MCF 10A (cell line): ENCODE measurements at regions not wholly inside any gene's neighbourhood (a gene's known extent, or its start where the extent isn't known, plus 50 kb on each side); places are given as distances from the start of the nearest gene placed in this dataset.

Source experiments
- BruUV-seq: library from RNA; stranded (reverse); fragments of 400-500 nt; replicated peaks from 2 replicates; lab custom pipeline; 2021; lab: Mats Ljungman, UMichigan
- CTCF ChIA-PET: fragments of 300-600 bp; sonication (Branson Sonifier 250); formaldehyde crosslinking; extraction: SDS; loops from one replicate; lab custom pipeline; 2021; ENCODE audit warnings: antibody characterized with exemption, inconsistent platforms; lab: Yijun Ruan, JAX
- POLR2A ChIA-PET: fragments of 300-600, 350-650 bp; sonication (Branson Sonifier 250); formaldehyde crosslinking; extraction: SDS; loops from one replicate; lab custom pipeline; 2020; ENCODE audit warnings: antibody characterized with exemption, inconsistent platforms; lab: Yijun Ruan, JAX
- DNase-seq: peaks from one replicate; pipeline ENCODE4 v3.0.0-alpha.2; 2018; ENCODE audit not compliant: unreplicated experiment
- H3K27ac Mint-ChIP-seq: one replicate; pipeline ENCODE4 v1.8.0; 2022; ENCODE audit warnings: mild to moderate bottlenecking, low read depth, mixed read lengths; ENCODE audit not compliant: unreplicated experiment
- H3K27me3 Mint-ChIP-seq: one replicate; pipeline ENCODE4 v1.8.0; 2022; ENCODE audit warnings: mixed read lengths; ENCODE audit not compliant: insufficient read depth, unreplicated experiment
- H3K36me3 Mint-ChIP-seq: one replicate; pipeline ENCODE4 v1.8.0; 2022; ENCODE audit warnings: mild to moderate bottlenecking, moderate library complexity, mixed read lengths; ENCODE audit not compliant: insufficient read depth, unreplicated experiment
- H3K4me1 Mint-ChIP-seq: one replicate; pipeline ENCODE4 v1.8.0; 2022; ENCODE audit warnings: mixed read lengths; ENCODE audit not compliant: insufficient read depth, unreplicated experiment
- H3K4me3 Mint-ChIP-seq: one replicate; pipeline ENCODE4 v1.8.0; 2022; ENCODE audit warnings: mild to moderate bottlenecking, moderate library complexity, mixed read lengths; ENCODE audit not compliant: unreplicated experiment
- H3K9me3 Mint-ChIP-seq: one replicate; pipeline ENCODE4 v1.8.0; 2022; ENCODE audit warnings: mixed read lengths; ENCODE audit not compliant: unreplicated experiment
- intact Hi-C: fragments of 100-400 bp; cut with micrococcal nuclease; formaldehyde crosslinking; loops from 2 replicates; pipeline ENCODE4 v1.14.1; 2022
- TF ChIP-seq, protein P1 (sequence below): fragments of 200-600 bp; IDR thresholded peaks from one replicate; pipeline ENCODE4 v1.8.0; 2022; ENCODE audit warnings: antibody characterized with exemption, mild to moderate bottlenecking; ENCODE audit not compliant: unreplicated experiment

DNA sequence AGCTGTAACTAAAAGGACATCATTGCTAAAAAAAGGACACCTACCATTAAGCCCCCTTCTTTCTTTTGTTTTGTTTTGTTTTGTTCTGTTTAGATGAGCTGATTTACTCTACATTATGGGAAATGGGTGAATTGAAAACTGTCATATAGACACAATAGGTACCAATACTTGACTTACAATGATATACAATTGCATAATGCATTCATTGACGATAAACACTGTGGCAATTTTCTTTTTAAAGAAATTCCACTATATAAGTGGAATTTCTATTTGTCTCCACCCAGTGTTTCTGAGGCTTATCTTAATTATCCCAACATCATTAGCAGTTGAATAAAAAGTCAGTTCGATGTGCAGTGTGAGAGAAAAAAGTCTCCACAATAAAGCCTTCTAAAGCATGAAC lies 282.1 kb downstream of the BCL2 start:
- Mint-ChIP-seq H3K27me3 (no peaks in the 10 kb centered on the region), H3K4me1 (peaks cover under 1% of the 10 kb centered on the region), H3K36me3 (no peaks in the 10 kb centered on the region), H3K4me3 (no peak overlapping the region), H3K27ac (no peak overlapping the region), H3K9me3 (peaks cover 6% of the 10 kb centered on the region)
- intact Hi-C loops, result no loop called here
- BruUV-seq, result no TSS peak
- TF ChIP-seq, protein P1, sequence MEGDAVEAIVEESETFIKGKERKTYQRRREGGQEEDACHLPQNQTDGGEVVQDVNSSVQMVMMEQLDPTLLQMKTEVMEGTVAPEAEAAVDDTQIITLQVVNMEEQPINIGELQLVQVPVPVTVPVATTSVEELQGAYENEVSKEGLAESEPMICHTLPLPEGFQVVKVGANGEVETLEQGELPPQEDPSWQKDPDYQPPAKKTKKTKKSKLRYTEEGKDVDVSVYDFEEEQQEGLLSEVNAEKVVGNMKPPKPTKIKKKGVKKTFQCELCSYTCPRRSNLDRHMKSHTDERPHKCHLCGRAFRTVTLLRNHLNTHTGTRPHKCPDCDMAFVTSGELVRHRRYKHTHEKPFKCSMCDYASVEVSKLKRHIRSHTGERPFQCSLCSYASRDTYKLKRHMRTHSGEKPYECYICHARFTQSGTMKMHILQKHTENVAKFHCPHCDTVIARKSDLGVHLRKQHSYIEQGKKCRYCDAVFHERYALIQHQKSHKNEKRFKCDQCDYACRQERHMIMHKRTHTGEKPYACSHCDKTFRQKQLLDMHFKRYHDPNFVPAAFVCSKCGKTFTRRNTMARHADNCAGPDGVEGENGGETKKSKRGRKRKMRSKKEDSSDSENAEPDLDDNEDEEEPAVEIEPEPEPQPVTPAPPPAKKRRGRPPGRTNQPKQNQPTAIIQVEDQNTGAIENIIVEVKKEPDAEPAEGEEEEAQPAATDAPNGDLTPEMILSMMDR, result no peak
- CTCF ChIA-PET, result no interaction called here
- POLR2A ChIA-PET, result interaction anchor here (0.7 to 1.3 kb wide), 2 partner anchors 46 to 1172 kb away, joined by 3 to 4 read pairs; no protein-coding TSS in a partner anchor
- no peak for DNase-seq

DNA sequence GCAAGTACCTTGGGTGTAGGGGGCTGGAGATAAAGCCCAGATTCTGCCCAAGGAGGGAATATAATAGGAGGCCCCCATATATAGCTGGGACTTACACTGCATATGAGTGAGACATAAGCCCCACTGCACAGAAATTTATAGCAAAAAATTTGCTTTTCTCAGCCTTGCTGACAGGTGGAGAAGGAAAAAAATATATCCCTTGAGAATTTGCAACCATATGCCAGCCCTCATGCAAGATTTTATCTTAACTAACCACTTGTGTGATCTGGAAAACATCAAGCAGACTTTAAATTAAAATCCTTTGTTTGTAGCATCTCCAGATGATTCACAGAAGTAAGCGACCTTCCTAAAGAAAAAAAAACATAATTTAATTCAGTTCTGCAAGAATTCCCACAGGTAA lies 288.2 kb downstream of the BCL2 start:
- ChIA-PET CTCF (interaction anchor here (0.6 kb wide), 1 partner anchor 155 kb away, joined by 4 read pairs; no protein-coding TSS in a partner anchor), POLR2A (no interaction called here)
- no TSS peak for BruUV-seq
- intact Hi-C loops, result no loop called here
- Mint-ChIP-seq H3K4me1 (no peaks in the 10 kb centered on the region), H3K27ac (no peak overlapping the region), H3K9me3 (peaks cover 6% of the 10 kb centered on the region), H3K4me3 (no peak overlapping the region), H3K27me3 (peaks cover 13% of the 10 kb centered on the region), H3K36me3 (no peaks in the 10 kb centered on the region)
- no peak for DNase-seq
- TF ChIP-seq, protein P1, result no peak
